ENCODE measurements at regions not wholly inside any gene's neighbourhood (a gene's known extent, or its start where the extent isn't known, plus 50 kb on each side); places are given as distances from the start of the nearest gene placed in this dataset.

- no peak for TF ChIP-seq ZNF462 (CRISPR knock-in tag; IDR thresholded peaks at IDR 0.05)
Measured at GRCh38 chr10:45224219-45224841, 91.1 kb downstream of the OR13A1 start (continued).

GRCh38 chr10:45227042-45227441, 88.4 kb downstream of the OR13A1 start:
- no peak for TF ChIP-seq EZH2 (IDR thresholded peaks at IDR 0.05; ENCODE audit: low read depth, unreplicated experiment)
- TF ChIP-seq, protein P1, sequence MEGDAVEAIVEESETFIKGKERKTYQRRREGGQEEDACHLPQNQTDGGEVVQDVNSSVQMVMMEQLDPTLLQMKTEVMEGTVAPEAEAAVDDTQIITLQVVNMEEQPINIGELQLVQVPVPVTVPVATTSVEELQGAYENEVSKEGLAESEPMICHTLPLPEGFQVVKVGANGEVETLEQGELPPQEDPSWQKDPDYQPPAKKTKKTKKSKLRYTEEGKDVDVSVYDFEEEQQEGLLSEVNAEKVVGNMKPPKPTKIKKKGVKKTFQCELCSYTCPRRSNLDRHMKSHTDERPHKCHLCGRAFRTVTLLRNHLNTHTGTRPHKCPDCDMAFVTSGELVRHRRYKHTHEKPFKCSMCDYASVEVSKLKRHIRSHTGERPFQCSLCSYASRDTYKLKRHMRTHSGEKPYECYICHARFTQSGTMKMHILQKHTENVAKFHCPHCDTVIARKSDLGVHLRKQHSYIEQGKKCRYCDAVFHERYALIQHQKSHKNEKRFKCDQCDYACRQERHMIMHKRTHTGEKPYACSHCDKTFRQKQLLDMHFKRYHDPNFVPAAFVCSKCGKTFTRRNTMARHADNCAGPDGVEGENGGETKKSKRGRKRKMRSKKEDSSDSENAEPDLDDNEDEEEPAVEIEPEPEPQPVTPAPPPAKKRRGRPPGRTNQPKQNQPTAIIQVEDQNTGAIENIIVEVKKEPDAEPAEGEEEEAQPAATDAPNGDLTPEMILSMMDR (conservative IDR thresholded peaks at IDR 0.05; ENCODE audit: low read depth in 2 of 2), result no peak
- TF ChIP-seq REST (IDR thresholded peaks at IDR 0.05; ENCODE audit: unreplicated experiment), result no peak
- ATAC-seq (no peak), DNase-seq (ENCODE audit: low spot score) (no peak)
- no peak overlapping the region for H3K27ac Mint-ChIP-seq
- Histone ChIP-seq H3K9me2 (ENCODE audit: insufficient read depth) (no peaks in the 10 kb centered on the region), H3K27me3 (ENCODE audit: insufficient read depth) (no peaks in the 10 kb centered on the region), H4K20me1 (replicated peaks; ENCODE audit: insufficient read depth) (no peaks in the 10 kb centered on the region), H2AFZ (no peak overlapping the region), H3K36me3 (ENCODE audit: insufficient read depth) (peaks cover 4% of the 10 kb centered on the region; the same call in 1 of the 2 replicates), H3K79me2 (replicated peaks; ENCODE audit: insufficient read depth) (no peaks in the 10 kb centered on the region), H3K4me1 (ENCODE audit: insufficient read depth) (no peaks in the 10 kb centered on the region), H3F3A (replicated peaks; ENCODE audit: low read depth) (no peaks in the 10 kb centered on the region), H3K4me3 (no peak overlapping the region), H3K4me2 (no peak overlapping the region), H3K27ac (ENCODE audit: low read depth) (no peak overlapping the region)
- H3K4me3 Mint-ChIP-seq, result no peak overlapping the region
- H3K4me1 Mint-ChIP-seq, result no peaks in the 10 kb centered on the region
- peaks cover 24% of the 10 kb centered on the region for H3K9me3 Mint-ChIP-seq
- H3K36me3 Mint-ChIP-seq (ENCODE audit: low read depth), result peaks cover 18% of the 10 kb centered on the region
- no peaks in the 10 kb centered on the region for H3K27me3 Mint-ChIP-seq (ENCODE audit: insufficient read depth, low read depth, poor library complexity)
